T follicular helper cell (primary cell): ENCODE measurements at regions not wholly inside any gene's neighbourhood (a gene's known extent, or its start where the extent isn't known, plus 50 kb on each side); places are given as distances from the start of the nearest gene placed in this dataset.

ENCODE experiments used
- DNase-seq: peaks from one replicate; pipeline ENCODE4 v3.0.0-alpha.2; 2020; ENCODE audit warnings: low read depth

- DNase-seq = no peak
Measured at GRCh38 chr3:118808723-118809122, 225.9 kb downstream of the IGSF11 start.

DNA sequence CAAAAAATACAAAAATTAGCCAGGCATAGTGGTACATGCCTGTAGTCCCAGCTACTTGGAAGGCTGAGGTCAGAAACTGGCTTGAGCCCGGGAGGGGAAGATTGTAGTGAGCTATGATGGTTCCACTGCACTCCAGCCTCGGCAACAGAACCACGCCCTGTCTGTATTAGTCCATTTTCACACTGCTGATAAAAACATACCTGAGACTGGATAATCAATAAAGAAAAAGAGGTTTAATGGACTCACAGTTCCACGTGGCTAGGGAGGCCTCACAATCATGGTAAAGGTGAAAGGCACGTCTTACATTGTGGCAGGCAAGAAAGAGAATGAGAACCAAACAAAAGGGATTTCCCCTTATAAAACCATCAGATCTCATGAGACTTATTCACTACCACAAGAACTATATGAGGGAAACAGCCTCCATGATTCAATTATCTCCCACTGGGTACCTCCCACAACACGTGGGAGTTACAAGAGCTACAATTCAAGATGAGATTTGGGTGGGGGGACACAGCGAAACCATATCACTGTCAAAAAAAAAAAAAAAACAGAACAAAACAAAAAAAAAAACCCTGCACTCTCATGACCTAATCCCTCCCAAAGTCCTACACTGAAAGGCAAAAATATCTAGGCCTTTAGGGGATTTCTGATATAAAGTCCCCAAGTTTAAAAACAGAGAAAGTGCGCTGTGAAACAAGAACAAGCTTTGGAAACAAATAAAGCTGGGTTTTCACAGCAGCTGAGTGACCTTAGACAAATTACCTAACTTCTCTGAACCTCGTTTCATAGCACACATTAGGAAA lies 224.7 kb downstream of the IGSF11 start:
- DNase-seq = no peak

- DNase-seq = no peak
Measured at GRCh38 chr3:118810499-118811035, 224.1 kb downstream of the IGSF11 start.

DNA sequence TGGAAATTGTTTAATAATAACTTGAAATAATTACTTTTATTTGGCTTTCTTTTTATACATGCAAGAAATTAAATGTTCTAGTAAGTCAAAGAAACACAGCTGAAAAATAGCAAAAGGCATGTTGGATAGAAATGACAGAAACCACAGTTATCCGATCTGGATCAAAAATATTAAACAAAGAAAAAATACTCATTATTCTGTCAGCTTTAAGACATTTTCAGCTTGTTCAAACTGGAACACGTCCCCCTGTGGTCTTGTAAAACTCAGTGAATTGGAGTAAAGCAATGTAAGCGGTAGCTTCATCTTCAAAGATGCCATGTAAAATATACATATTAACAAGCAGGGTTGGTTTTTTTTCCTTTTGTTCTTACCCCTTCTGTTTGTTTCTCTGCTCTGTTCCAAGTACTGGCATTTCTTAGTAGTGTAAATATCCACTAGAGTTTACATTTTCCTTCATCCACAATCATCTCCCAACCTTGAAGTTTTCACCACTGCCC lies 223.4 kb downstream of the IGSF11 start:
- no peak for DNase-seq

DNA sequence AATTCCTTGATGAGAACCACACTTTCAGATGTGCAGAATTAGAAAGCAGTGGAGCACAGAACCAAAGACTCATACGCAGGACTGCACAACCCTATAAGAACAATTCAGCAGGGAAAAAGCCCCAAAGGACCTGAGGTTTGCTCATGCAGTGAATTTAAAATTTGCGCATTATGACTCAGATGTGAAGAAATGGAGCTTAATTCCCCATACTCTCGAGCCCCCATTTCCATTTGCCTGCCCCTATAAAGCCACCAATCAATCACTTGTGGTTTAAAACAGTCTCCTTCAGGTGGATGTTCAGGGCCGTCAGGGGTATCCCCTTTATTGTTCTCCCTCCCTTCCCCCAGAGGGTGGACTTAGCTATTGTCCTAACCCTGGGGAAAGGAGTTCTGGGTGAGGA lies 221.2 kb downstream of the IGSF11 start:
- no peak for DNase-seq

DNA sequence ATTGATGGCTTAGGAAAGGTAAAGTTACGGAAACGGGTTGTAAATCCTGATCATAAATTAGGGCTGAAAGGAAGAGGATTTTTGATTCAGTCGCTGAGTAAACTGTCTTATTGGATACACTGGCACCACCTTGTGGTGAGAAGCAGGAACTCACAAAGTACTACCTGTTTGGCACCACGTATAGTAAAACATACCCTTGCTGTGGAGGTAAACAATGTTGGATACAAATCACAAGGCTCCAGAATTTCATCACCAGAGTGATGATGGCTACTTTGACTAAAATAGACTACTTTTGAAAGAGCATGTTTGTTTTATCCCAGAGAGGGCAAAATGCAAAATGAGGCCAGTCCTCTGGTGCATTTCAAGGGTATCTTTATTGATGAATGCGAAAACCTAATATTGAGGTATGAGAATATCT lies 216.9 kb downstream of the IGSF11 start:
- peak; percentile 12 for DNase-seq

- DNase-seq = no peak
Measured at GRCh38 chr3:118818386-118818785, 216.3 kb downstream of the IGSF11 start.

DNA sequence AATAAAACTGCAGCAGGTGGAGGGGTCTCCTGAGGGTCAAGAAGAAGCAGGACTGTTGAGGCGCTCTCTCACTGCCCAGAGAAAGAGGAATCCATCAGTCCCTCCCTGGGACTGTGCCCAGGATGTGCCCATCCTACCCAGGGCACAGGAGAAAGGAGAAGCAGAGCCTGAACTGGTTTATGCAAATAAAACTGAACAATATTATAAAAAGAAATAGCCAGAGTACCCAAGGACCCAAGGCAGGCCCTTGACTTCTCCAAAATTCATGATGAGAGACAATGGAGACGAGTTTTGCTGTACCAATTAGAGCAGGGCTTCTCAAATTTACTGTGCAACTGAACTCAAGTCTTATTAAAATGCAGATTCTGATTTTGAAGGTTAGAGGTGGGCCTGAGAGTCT lies 211.0 kb downstream of the IGSF11 start:
- no peak for DNase-seq

DNA sequence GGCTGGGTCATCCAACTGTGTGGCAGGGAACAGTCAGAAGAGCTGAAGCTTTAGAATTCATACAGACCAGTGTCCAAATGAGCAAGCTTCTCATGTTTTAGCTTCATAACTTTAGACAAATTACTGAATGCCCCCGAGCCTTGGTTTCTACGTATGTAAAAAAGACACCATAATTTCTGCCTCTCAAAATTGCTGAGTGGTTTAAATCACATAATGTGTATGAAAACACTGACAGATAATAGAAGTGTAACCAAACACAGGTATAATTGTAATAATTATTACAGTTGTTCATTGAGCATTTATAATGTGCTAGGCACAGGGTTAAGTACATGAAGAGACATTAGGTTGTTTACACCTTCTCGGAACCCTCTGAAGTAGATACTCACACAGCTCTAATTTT lies 207.2 kb downstream of the IGSF11 start:
- no peak for DNase-seq

DNA sequence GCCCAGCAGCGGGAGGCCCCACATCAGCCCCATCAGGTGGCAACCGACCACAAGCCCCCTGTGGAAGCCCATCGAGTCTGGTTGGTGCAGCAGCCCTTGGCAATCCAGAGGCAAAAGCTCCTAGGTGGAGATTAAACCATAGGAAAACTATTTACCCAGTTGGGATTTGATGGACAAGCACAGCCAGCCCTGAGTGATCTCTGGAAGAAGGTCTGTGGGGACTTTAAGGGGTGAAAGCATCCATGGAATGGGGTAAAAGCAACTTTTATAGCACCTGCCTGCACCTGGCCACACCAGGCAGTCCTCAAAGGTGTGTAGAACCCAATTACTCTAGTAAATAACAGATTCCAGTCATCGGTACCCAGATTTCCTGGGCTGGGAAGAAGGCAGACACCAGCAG lies 206.3 kb downstream of the IGSF11 start:
- no peak for DNase-seq

- no peak for DNase-seq
Measured at GRCh38 chr3:118833075-118833474, 201.6 kb downstream of the IGSF11 start.

- DNase-seq = no peak
Measured at GRCh38 chr3:118838871-118839270, 195.8 kb downstream of the IGSF11 start.

- no peak for DNase-seq
Measured at GRCh38 chr3:118842147-118842863, 192.3 kb downstream of the IGSF11 start.

DNA sequence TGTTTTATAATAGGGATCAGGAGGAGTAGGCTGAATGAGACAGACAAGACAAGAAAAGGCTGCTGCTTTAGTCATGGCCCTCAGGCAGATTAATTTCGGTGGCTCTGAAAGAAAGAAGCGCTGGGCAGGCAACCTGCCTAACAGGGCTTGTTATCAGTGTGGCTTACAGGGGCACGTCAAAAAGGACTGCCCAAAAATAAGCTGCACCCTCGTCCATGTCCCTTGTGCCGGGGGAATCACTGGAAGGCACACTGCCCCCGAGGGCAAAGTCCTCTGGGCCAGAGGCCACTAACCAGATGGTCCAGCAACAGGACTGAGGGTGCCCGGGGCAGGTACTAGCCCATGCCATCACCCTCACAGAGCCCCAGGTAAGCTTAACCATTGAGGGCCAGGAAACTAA lies 188.5 kb downstream of the IGSF11 start:
- DNase-seq = no peak
